K562 (cell line): ENCODE measurements at regions not wholly inside any gene's neighbourhood (a gene's known extent, or its start where the extent isn't known, plus 50 kb on each side); places are given as distances from the start of the nearest gene placed in this dataset.

Source experiments
- ARID4B ChIP-seq: sonication (generic); formaldehyde crosslinking; IDR thresholded peaks from 2 replicates; pipeline ENCODE4 v1.8.0; 2022; ENCODE audit warnings: mild to moderate bottlenecking, missing genetic modification reagents
- CCNT2 ChIP-seq: IDR thresholded peaks from 2 replicates; pipeline ENCODE4 v1.6.1; 2011; ENCODE audit warnings: borderline replicate concordance, low read depth, mild to moderate bottlenecking, moderate library complexity, mixed read lengths, low read length; ENCODE audit not compliant: insufficient read length; ENCODE audit errors: extremely low read depth
- CHD2 ChIP-seq: IDR thresholded peaks from 2 replicates; pipeline ENCODE4 v1.6.1; 2011; ENCODE audit warnings: low read depth, low read length
- CREB1 ChIP-seq, 2 experiments: sonication (generic) in 1 of 2; formaldehyde crosslinking in 1 of 2; IDR thresholded peaks; 2 replicates each; pipeline versions ENCODE4 v1.6.1 to v1.8.0; 2012 to 2022; ENCODE audit warnings: inconsistent platforms in 1 of 2, mild to moderate bottlenecking in 1 of 2, missing genetic modification reagents in 1 of 2, moderate library complexity in 1 of 2
- GTF2A2 ChIP-seq: IDR thresholded peaks from 2 replicates; pipeline ENCODE4 v1.6.1; 2016; ENCODE audit warnings: mild to moderate bottlenecking, missing genetic modification characterization, missing compliant biosample characterization
- IFI16 ChIP-seq: fragments of 250-450 bp; sonication (Bioruptor Pico); IDR thresholded peaks from 2 replicates; pipeline ENCODE4 v2.1.2; 2022; ENCODE audit warnings: mild to moderate bottlenecking, inconsistent platforms
- KLF1 ChIP-seq: fragments of 450-650 bp; IDR thresholded peaks from 2 replicates; pipeline ENCODE4 v1.6.1; 2016; ENCODE audit warnings: missing genetic modification characterization, missing compliant biosample characterization
- MBD2 ChIP-seq: sonication (generic); IDR thresholded peaks from 2 replicates; pipeline ENCODE4 v1.6.1; 2016; ENCODE audit warnings: low read depth, borderline replicate concordance
- MCM2 ChIP-seq: fragments of 450-650 bp; IDR thresholded peaks from 2 replicates; pipeline ENCODE4 v1.6.1; 2017; ENCODE audit warnings: low read depth, mild to moderate bottlenecking
- NR2C1 ChIP-seq, 2 experiments: fragments of 450-650 bp; IDR thresholded peaks; 2 replicates each; pipeline ENCODE4 v1.6.1; 2017; ENCODE audit warnings: mild to moderate bottlenecking in 2 of 2, antibody characterized with exemption in 1 of 2, inconsistent platforms in 1 of 2, missing compliant biosample characterization in 1 of 2, missing genetic modification characterization in 1 of 2
- NUFIP1 ChIP-seq: fragments of 450-650 bp; IDR thresholded peaks from 2 replicates; pipeline ENCODE4 v1.6.1; 2018; ENCODE audit not compliant: partially characterized antibody
- SMARCA4 ChIP-seq: fragments of 450-650 bp; IDR thresholded peaks from 2 replicates; pipeline ENCODE4 v1.6.1; 2016
- ZFP1 ChIP-seq: fragments of 450-650 bp; formaldehyde crosslinking; IDR thresholded peaks from 2 replicates; pipeline ENCODE4 v1.4.0; 2020; ENCODE audit warnings: mild to moderate bottlenecking, mixed read lengths
- ZNF140 ChIP-seq: fragments of 250-450 bp; sonication (Bioruptor Pico); IDR thresholded peaks from 2 replicates; pipeline ENCODE4 v1.8.0; 2021; ENCODE audit warnings: moderate library complexity, mild to moderate bottlenecking, inconsistent platforms
- ZNF197 ChIP-seq: fragments of 200-800 bp; sonication (Bioruptor generic); IDR thresholded peaks from 2 replicates; pipeline ENCODE4 v1.6.1; 2016; ENCODE audit warnings: low read depth, missing genetic modification characterization, missing compliant biosample characterization
- ZNF239 ChIP-seq: fragments of 250-450 bp; sonication (Bioruptor Pico); IDR thresholded peaks from 2 replicates; pipeline ENCODE4 v1.4.0; 2020; ENCODE audit warnings: mild to moderate bottlenecking
- ZNF583 ChIP-seq: fragments of 250-450 bp; sonication (Bioruptor Pico); IDR thresholded peaks from 2 replicates; pipeline ENCODE4 v1.4.0; 2020
- TF ChIP-seq, protein P1 (sequence below): sonication (generic); formaldehyde crosslinking; IDR thresholded peaks from 2 replicates; pipeline ENCODE4 v1.8.0; 2022; ENCODE audit warnings: mild to moderate bottlenecking, missing genetic modification reagents
- TF ChIP-seq, protein P2 (sequence below): fragments of 250-450 bp; sonication (Bioruptor Pico); IDR thresholded peaks from 2 replicates; pipeline ENCODE4 v1.9.0; 2021; ENCODE audit warnings: mild to moderate bottlenecking
- TF ChIP-seq, protein P3 (sequence below): fragments of 450-650 bp; formaldehyde crosslinking; IDR thresholded peaks from 2 replicates; pipeline ENCODE4 v1.4.0; 2020; ENCODE audit warnings: mild to moderate bottlenecking, moderate library complexity

GRCh38 chr10:78972947-78973900, 95.5 kb upstream of the ZMIZ1 start (continued):
- TF ChIP-seq ZNF197 (CRISPR knock-in tag) (peak; percentile 10; the same call in 1 of the 2 replicates), ZNF239 (CRISPR knock-in tag) (no peak; the same call in 1 of the 2 replicates), ZNF583 (CRISPR knock-in tag) (peak; percentile 86), GTF2A2 (tag) (no peak), ZFP1 (CRISPR knock-in tag) (peak; percentile 43), ARID4B (CRISPR knock-in tag) (no peak; the same call in none of the 2 replicates), KLF1 (tag) (peak; percentile 81; the same call in 1 of the 2 replicates), ZNF140 (CRISPR knock-in tag) (no peak), NUFIP1 (no peak), CHD2 (no peak; the same call in 1 of the 2 replicates), CCNT2 (peak; percentile 98), CREB1 (IDR thresholded peaks at IDR 0.05) (peak; percentile 46; the same call in 1 of the 2 replicates), CREB1 (CRISPR knock-in tag; IDR thresholded peaks at IDR 0.05) (no peak; the same call in 1 of the 2 replicates), IFI16 (no peak), SMARCA4 (peak; percentile 75; the same call in 1 of the 2 replicates), NR2C1 (IDR thresholded peaks at IDR 0.05) (no peak), NR2C1 (tag; IDR thresholded peaks at IDR 0.05) (no peak; the same call in 1 of the 2 replicates), MBD2 (0 out of 2 replicates have a peak, but pooled peaks have one; percentile 12), MCM2 (no peak)
- TF ChIP-seq, protein P1, sequence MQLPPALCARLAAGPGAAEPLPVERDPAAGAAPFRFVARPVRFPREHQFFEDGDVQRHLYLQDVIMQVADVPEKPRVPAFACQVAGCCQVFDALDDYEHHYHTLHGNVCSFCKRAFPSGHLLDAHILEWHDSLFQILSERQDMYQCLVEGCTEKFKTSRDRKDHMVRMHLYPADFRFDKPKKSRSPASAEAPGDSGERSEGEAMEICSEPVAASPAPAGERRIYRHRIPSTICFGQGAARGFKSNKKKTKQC: peak; percentile 71; the same call in 1 of the 2 replicates
- TF ChIP-seq, protein P2, sequence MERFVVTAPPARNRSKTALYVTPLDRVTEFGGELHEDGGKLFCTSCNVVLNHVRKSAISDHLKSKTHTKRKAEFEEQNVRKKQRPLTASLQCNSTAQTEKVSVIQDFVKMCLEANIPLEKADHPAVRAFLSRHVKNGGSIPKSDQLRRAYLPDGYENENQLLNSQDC (CRISPR knock-in tag): no peak
- TF ChIP-seq, protein P3, sequence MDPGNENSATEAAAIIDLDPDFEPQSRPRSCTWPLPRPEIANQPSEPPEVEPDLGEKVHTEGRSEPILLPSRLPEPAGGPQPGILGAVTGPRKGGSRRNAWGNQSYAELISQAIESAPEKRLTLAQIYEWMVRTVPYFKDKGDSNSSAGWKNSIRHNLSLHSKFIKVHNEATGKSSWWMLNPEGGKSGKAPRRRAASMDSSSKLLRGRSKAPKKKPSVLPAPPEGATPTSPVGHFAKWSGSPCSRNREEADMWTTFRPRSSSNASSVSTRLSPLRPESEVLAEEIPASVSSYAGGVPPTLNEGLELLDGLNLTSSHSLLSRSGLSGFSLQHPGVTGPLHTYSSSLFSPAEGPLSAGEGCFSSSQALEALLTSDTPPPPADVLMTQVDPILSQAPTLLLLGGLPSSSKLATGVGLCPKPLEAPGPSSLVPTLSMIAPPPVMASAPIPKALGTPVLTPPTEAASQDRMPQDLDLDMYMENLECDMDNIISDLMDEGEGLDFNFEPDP (CRISPR knock-in tag): peak; percentile 75; the same call in 1 of the 2 replicates
